ENCODE measurements at regions not wholly inside any gene's neighbourhood (a gene's known extent, or its start where the extent isn't known, plus 50 kb on each side); places are given as distances from the start of the nearest gene placed in this dataset.

DNA sequence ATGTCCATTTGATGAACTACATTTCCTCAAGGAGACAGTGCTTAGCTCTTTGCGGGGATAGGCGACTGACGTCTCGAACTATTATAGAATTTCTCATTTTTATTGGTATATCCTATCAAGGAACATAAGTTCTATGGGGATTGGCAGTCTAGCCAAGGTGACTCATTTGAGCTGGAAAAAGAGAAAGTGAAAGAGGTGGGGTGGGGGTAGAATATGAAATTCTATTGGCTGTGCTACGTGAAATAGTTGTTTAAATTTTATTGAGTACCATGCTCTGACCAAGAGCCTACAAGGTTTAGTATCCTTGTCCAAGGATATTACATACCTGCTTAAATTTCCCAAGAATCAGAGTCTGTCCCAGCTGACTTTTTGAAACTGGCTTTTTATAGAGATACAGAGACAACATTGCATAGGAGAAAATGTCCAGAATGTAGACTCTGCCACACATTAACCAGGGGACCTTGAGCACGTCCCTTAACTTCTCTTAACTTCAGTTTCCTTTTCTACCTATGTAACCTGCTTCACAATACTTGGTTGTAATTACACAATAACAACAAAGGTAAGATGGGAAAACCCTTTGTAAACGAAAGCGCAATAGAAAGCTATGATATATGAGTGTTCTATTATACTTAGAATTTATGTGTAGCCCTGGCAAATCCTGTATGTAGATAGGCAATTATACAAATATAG, 226.4 kb upstream of the WWC1 start:
- Mint-ChIP-seq H3K27ac (no peak overlapping the region), H3K4me3 (no peak overlapping the region), H3K36me3 (no peaks in the 10 kb centered on the region), H3K4me1 (no peaks in the 10 kb centered on the region), H3K27me3 (ENCODE audit: low read depth in 2 of 2) (peaks cover 0 to 5% of the 10 kb centered on the region in 2 donors), H3K9me3 (no peaks in the 10 kb centered on the region)
- intact Hi-C loops (cut with micrococcal nuclease): no loop called here
- H3K4me1 ChIP-seq (ENCODE audit: control insufficient read depth, insufficient read depth, low read length): no peaks in the 10 kb centered on the region
- TF ChIP-seq, protein P1, sequence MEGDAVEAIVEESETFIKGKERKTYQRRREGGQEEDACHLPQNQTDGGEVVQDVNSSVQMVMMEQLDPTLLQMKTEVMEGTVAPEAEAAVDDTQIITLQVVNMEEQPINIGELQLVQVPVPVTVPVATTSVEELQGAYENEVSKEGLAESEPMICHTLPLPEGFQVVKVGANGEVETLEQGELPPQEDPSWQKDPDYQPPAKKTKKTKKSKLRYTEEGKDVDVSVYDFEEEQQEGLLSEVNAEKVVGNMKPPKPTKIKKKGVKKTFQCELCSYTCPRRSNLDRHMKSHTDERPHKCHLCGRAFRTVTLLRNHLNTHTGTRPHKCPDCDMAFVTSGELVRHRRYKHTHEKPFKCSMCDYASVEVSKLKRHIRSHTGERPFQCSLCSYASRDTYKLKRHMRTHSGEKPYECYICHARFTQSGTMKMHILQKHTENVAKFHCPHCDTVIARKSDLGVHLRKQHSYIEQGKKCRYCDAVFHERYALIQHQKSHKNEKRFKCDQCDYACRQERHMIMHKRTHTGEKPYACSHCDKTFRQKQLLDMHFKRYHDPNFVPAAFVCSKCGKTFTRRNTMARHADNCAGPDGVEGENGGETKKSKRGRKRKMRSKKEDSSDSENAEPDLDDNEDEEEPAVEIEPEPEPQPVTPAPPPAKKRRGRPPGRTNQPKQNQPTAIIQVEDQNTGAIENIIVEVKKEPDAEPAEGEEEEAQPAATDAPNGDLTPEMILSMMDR (IDR thresholded peaks at IDR 0.05): no peak
- H3K27me3 ChIP-seq (ENCODE audit: control insufficient read depth, insufficient read depth, low read length): no peaks in the 10 kb centered on the region
- H3K27ac ChIP-seq (ENCODE audit: low read length): no peak overlapping the region
- H3K36me3 ChIP-seq (ENCODE audit: control insufficient read depth, insufficient read depth, low read length): no peaks in the 10 kb centered on the region
- H3K4me3 ChIP-seq (ENCODE audit: low read length): no peak overlapping the region
- DNase-seq (no peak), ATAC-seq (no peak)
- WGBS (ENCODE audit: insufficient coverage): 74% methylated on average over 5 of the region's 8 CpGs
- no peaks in the 10 kb centered on the region for H3K9me3 ChIP-seq (ENCODE audit: control insufficient read depth, insufficient read depth, low read length)

DNA sequence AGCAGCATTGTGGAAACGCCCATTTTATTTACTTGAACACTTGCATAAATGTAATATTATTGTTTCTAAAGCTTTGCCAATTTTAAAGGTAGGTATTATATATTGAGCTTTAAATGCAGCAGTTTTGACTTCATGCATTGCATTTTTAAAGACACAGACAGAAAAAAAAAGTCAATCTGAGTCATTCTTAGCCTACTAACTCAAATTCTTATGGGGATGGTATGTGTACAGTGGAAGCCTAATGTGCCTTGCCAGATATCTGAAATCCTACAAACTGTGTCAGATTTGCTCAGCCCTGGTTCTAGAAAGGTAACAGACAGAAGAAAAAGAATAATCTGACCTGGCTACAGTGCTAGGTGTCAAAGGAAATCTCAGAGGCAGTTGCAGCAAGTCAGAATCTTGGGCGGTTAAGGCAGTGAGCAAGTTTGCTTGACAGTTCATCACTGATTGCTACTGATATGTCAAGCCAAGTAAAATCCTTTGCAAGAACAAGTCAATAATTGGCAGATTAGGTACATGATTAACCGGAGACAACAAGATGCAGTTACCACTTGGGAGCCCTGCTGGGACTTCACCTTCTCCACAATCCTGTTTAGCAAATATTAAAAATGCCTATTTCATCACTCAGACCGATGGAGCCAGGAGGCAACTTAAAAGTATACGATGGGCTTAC, 224.8 kb upstream of the WWC1 start:
- Histone ChIP-seq H3K4me3 (ENCODE audit: low read length) (no peak overlapping the region), H3K27me3 (ENCODE audit: control insufficient read depth, insufficient read depth, low read length) (no peaks in the 10 kb centered on the region), H3K36me3 (ENCODE audit: control insufficient read depth, insufficient read depth, low read length) (no peaks in the 10 kb centered on the region), H3K27ac (ENCODE audit: low read length) (no peak overlapping the region), H3K9me3 (ENCODE audit: control insufficient read depth, insufficient read depth, low read length) (no peaks in the 10 kb centered on the region), H3K4me1 (ENCODE audit: control insufficient read depth, insufficient read depth, low read length) (no peaks in the 10 kb centered on the region)
- DNase-seq (no peak), ATAC-seq (no peak)
- Mint-ChIP-seq H3K4me3 (no peak overlapping the region), H3K27ac (no peak overlapping the region), H3K4me1 (no peaks in the 10 kb centered on the region), H3K27me3 (ENCODE audit: low read depth in 2 of 2) (peaks cover 0 to 5% of the 10 kb centered on the region in 2 donors), H3K36me3 (no peaks in the 10 kb centered on the region), H3K9me3 (no peaks in the 10 kb centered on the region)
- TF ChIP-seq, protein P1 (IDR thresholded peaks at IDR 0.05): no peak
- whole genome bisulfite sequencing (ENCODE audit: insufficient coverage): 97% methylated on average over 4 of the region's 5 CpGs
- intact Hi-C loops (cut with micrococcal nuclease): no loop called here

DNA sequence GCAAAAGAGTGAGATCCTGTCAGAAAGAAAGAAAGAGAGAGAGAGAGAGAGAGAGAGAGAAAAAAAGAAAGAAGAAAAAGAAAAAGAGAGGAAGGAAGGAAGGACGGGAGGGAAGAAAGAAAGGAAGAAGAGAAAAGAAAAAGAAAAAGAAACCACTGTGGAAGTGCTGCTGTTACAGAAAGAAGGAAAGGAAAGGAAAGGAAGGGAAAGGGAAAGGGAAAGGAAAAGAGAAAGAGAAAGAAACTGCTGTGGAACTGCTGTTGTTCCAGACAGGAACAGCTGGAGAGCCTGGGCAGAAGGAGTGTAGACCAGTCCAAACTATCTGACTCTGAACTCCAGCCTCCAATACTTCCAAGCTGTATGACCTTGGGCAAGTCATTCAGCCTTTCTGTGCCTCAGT, 220.7 kb upstream of the WWC1 start:
- Histone ChIP-seq H3K9me3 (ENCODE audit: control insufficient read depth, insufficient read depth, low read length) (no peaks in the 10 kb centered on the region), H3K36me3 (ENCODE audit: control insufficient read depth, insufficient read depth, low read length) (no peaks in the 10 kb centered on the region), H3K4me3 (ENCODE audit: low read length) (no peak overlapping the region), H3K27me3 (ENCODE audit: control insufficient read depth, insufficient read depth, low read length) (no peaks in the 10 kb centered on the region), H3K27ac (ENCODE audit: low read length) (no peak overlapping the region), H3K4me1 (ENCODE audit: control insufficient read depth, insufficient read depth, low read length) (no peaks in the 10 kb centered on the region)
- ATAC-seq: no peak
- Mint-ChIP-seq H3K36me3 (no peaks in the 10 kb centered on the region), H3K9me3 (no peaks in the 10 kb centered on the region), H3K4me3 (no peak overlapping the region), H3K27me3 (ENCODE audit: low read depth in 2 of 2) (peaks cover 0 to 4% of the 10 kb centered on the region in 2 donors), H3K4me1 (peaks cover 8 to 10% of the 10 kb centered on the region in 2 donors), H3K27ac (no peak overlapping the region)
- WGBS (ENCODE audit: insufficient coverage): 84% methylated on average over 1 of the region's 1 CpG
- no peak for DNase-seq
- intact Hi-C loops (cut with micrococcal nuclease): no loop called here
- TF ChIP-seq, protein P1 (IDR thresholded peaks at IDR 0.05): no peak

Measured in natural killer cell (primary cell).